Keratinocyte (primary cell): ENCODE measurements at regions not wholly inside any gene's neighbourhood (a gene's known extent, or its start where the extent isn't known, plus 50 kb on each side); places are given as distances from the start of the nearest gene placed in this dataset.
A peak's percentile ranks its signal among the peaks of the same experiment; 100 is the strongest.

Experiments used
- DNase-seq: peaks from one replicate; pipeline ENCODE4 v3.0.0-alpha.2; 2011; ENCODE audit warnings: low read depth, missing footprints, low spot score
- FAIRE-seq: peaks from 2 replicates; lab custom pipeline; 2011; peaks lifted over from hg19 to GRCh38; lab: Jason Lieb, UNC
- H2AFZ ChIP-seq: 2 replicates; pipeline ENCODE4 v1.6.0; 2012; ENCODE audit warnings: low read length, control low read depth, inconsistent platforms; ENCODE audit not compliant: control insufficient read depth
- H3K27ac ChIP-seq: 2 replicates; pipeline ENCODE4 v1.5.1; 2011; ENCODE audit warnings: low read length; ENCODE audit not compliant: control insufficient read depth, insufficient read depth
- H3K27me3 ChIP-seq: 3 replicates; pipeline ENCODE4 v1.6.0; 2011; ENCODE audit warnings: low read length; ENCODE audit not compliant: control insufficient read depth, insufficient read depth; ENCODE audit errors: extremely low read depth
- H3K36me3 ChIP-seq, 2 experiments: 2 replicates in 1 of 2; 3 replicates in 1 of 2; pipeline ENCODE4 v1.5.1; 2011; ENCODE audit warnings: low read length in 2 of 2, mild to moderate bottlenecking in 1 of 2; ENCODE audit not compliant: control insufficient read depth in 2 of 2, insufficient read depth in 2 of 2; ENCODE audit errors: extremely low read depth in 1 of 2
- H3K4me1 ChIP-seq: 3 replicates; pipeline ENCODE4 v1.5.1; 2011; ENCODE audit warnings: low read length; ENCODE audit not compliant: control insufficient read depth, insufficient read depth; ENCODE audit errors: extremely low read depth
- H3K4me2 ChIP-seq: 3 replicates; pipeline ENCODE4 v1.6.0; 2011; ENCODE audit warnings: low read depth, low read length; ENCODE audit not compliant: control insufficient read depth, insufficient read depth; ENCODE audit errors: extremely low read depth
- H3K4me3 ChIP-seq, 3 experiments: fragments of 200-600 bp in 1 of 3; sonication (generic) in 1 of 3; 2 replicates in 2 of 3; 3 replicates in 1 of 3; pipeline ENCODE4 v1.5.1; 2011 to 2016; ENCODE audit warnings: low read length in 3 of 3, mild to moderate bottlenecking in 3 of 3, control low read depth in 2 of 3, inconsistent platforms in 1 of 3, low read depth in 1 of 3, mixed read lengths in 1 of 3, mixed run types in 1 of 3, moderate library complexity in 1 of 3; ENCODE audit not compliant: control insufficient read depth in 2 of 3, insufficient read depth in 2 of 3; ENCODE audit errors: extremely low read depth in 1 of 3
- H3K79me2 ChIP-seq: 2 replicates; pipeline ENCODE4 v1.6.0; 2012; ENCODE audit warnings: low read length; ENCODE audit not compliant: control insufficient read depth, insufficient read depth
- H3K9ac ChIP-seq: 3 replicates; pipeline ENCODE4 v1.6.0; 2011; ENCODE audit warnings: low read length; ENCODE audit not compliant: control insufficient read depth, insufficient read depth; ENCODE audit errors: extremely low read depth
- H3K9me1 ChIP-seq: 3 replicates; pipeline ENCODE4 v1.6.0; 2011; ENCODE audit warnings: low read length; ENCODE audit not compliant: control insufficient read depth, insufficient read depth; ENCODE audit errors: extremely low read depth
- H3K9me3 ChIP-seq: 2 replicates; pipeline ENCODE4 v1.5.1; 2012; ENCODE audit warnings: low read depth, low read length; ENCODE audit not compliant: control insufficient read depth
- H4K20me1 ChIP-seq: 3 replicates; pipeline ENCODE4 v1.6.0; 2011; ENCODE audit warnings: low read length; ENCODE audit not compliant: control insufficient read depth, insufficient read depth; ENCODE audit errors: extremely low read depth
- EZH2 ChIP-seq: IDR thresholded peaks from one replicate; pipeline ENCODE4 v1.6.1; 2012; ENCODE audit warnings: inconsistent platforms, mild to moderate bottlenecking, low read length, moderate library complexity
- dilution Hi-C: fragments of 300-500 bp; cut with MboI; formaldehyde crosslinking; loops from one replicate; pipeline ENCODE4 v1.7.0; 2020; ENCODE audit warnings: low sequenced_read_pairs; ENCODE audit not compliant: extremely low pct_ligation_motif_present
- TF ChIP-seq, protein P1 (sequence below), 3 experiments: IDR thresholded peaks in 1 of 3; conservative IDR thresholded peaks in 1 of 3; optimal IDR thresholded peaks in 1 of 3; 2 replicates in 2 of 3; 3 replicates in 1 of 3; pipeline versions ENCODE3 to v1.5.1; 2011; ENCODE audit warnings: low read length in 3 of 3, mild to moderate bottlenecking in 3 of 3, moderate library complexity in 2 of 3, control low read depth in 1 of 3, inconsistent platforms in 1 of 3; ENCODE audit not compliant: insufficient read depth in 2 of 3; ENCODE audit errors: extremely low read depth in 1 of 3

DNA sequence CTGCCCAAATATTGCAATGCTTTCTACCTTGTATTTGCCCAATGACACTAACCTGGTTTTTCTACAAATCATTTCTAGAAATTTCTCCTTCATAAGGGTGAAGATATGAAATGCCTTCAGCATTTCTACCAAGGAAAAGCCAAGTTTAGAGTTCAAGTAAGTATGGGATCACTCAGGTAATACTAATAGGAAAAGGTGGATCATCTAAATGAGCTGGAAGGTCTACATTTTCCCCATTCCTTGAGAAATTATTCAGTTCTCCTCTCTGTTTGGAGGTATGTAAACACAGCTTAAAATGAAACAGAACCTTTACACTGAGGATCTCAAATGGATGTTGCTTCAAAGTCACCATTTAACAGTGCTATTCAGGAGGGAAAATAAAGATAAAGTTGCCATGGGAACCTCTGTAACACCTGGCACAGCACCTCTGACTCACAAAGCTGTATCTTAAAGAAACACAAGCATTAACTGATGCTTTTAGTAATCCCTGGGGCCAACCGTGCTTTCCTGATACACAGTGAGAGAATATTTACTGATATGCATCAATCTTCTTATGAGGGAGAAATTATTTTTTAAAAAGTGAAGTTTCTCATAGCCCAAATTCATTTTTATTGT is 161.3 kb downstream of the DRD1 start:
- no peaks in the 10 kb centered on the region for H3K9me3 ChIP-seq
- TF ChIP-seq, protein P1, sequence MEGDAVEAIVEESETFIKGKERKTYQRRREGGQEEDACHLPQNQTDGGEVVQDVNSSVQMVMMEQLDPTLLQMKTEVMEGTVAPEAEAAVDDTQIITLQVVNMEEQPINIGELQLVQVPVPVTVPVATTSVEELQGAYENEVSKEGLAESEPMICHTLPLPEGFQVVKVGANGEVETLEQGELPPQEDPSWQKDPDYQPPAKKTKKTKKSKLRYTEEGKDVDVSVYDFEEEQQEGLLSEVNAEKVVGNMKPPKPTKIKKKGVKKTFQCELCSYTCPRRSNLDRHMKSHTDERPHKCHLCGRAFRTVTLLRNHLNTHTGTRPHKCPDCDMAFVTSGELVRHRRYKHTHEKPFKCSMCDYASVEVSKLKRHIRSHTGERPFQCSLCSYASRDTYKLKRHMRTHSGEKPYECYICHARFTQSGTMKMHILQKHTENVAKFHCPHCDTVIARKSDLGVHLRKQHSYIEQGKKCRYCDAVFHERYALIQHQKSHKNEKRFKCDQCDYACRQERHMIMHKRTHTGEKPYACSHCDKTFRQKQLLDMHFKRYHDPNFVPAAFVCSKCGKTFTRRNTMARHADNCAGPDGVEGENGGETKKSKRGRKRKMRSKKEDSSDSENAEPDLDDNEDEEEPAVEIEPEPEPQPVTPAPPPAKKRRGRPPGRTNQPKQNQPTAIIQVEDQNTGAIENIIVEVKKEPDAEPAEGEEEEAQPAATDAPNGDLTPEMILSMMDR (optimal IDR thresholded peaks at IDR 0.05 in 1 of 3, IDR thresholded peaks at IDR 0.05 in 1 of 3, conservative IDR thresholded peaks at IDR 0.05 in 1 of 3; ENCODE audit: extremely low read depth in 1 of 3, insufficient read depth in 2 of 3, low read length in 3 of 3): no peak
- TF ChIP-seq EZH2: no peak
- H3K9me1 ChIP-seq: no peaks in the 10 kb centered on the region
- no peak for DNase-seq
- no peak overlapping the region for H3K4me3 ChIP-seq
- no peak overlapping the region for H3K9ac ChIP-seq
- no peak overlapping the region for H3K27ac ChIP-seq
- no peaks in the 10 kb centered on the region for H3K36me3 ChIP-seq
- dilution Hi-C loops: no loop called here
- no peak overlapping the region for H2AFZ ChIP-seq
- H3K4me1 ChIP-seq: peaks cover 27% of the 10 kb centered on the region
- FAIRE-seq: peak; percentile 39
- no peaks in the 10 kb centered on the region for H4K20me1 ChIP-seq
- no peaks in the 10 kb centered on the region for H3K27me3 ChIP-seq
- no peak overlapping the region for H3K4me2 ChIP-seq
- no peaks in the 10 kb centered on the region for H3K79me2 ChIP-seq

DNA sequence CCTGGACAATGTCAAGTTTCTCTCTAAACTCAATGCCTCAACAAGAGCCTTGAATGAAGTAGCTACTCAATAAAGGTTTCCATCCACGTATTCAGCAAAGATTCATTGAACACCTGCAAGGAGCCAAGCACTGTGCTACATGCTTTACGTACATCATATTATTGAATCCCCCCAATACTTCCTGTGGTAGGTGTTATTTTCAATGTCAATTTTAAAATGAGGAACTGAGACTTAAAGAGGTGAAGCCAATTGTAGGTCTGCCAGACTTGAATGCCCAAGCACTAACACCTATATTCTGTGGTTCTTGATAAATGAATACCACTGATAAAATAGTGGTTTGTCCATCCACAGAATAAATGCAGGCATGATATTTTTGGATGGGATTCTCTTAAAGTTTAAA is 162.3 kb downstream of the DRD1 start:
- DNase-seq: no peak

More for the DNA sequence above, 162.3 kb downstream of the DRD1 start:
- H3K36me3 ChIP-seq: no peaks in the 10 kb centered on the region
- no peak for FAIRE-seq
- H3K4me2 ChIP-seq: no peak overlapping the region
- peaks cover 19% of the 10 kb centered on the region for H3K4me1 ChIP-seq
- H3K4me3 ChIP-seq: no peak overlapping the region
- no peaks in the 10 kb centered on the region for H3K9me3 ChIP-seq
- H2AFZ ChIP-seq: no peak overlapping the region
- dilution Hi-C loops: no loop called here
- no peaks in the 10 kb centered on the region for H3K27me3 ChIP-seq
- no peaks in the 10 kb centered on the region for H3K79me2 ChIP-seq
- H3K9ac ChIP-seq: no peak overlapping the region
- no peak overlapping the region for H3K27ac ChIP-seq
- H3K9me1 ChIP-seq: no peaks in the 10 kb centered on the region
- no peak for TF ChIP-seq EZH2
- TF ChIP-seq, protein P1 (optimal IDR thresholded peaks at IDR 0.05 in 1 of 3, IDR thresholded peaks at IDR 0.05 in 1 of 3, conservative IDR thresholded peaks at IDR 0.05 in 1 of 3; ENCODE audit: extremely low read depth in 1 of 3, insufficient read depth in 2 of 3, low read length in 3 of 3): no peak
- no peaks in the 10 kb centered on the region for H4K20me1 ChIP-seq
